ENCODE measurements at regions not wholly inside any gene's neighbourhood (a gene's known extent, or its start where the extent isn't known, plus 50 kb on each side); places are given as distances from the start of the nearest gene placed in this dataset.

DNA sequence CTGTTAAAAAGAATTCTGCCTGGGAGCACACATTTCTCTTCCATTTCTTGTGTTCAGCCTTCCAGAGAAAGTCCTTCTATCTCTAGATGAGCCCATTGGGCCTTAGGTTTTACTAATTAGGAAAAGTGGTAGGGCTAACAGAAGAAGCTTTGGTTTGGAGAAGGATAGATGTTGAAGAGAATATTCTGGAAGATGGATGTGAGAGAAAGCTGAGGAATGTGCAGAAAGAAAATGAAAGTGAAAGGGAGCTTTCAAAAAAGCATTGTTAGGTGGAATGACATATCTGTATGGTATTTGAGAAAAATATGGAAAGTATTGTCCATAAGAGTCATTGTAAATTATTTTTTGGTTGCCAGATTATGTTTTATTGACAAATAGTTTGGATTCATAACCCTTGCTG is 474.8 kb upstream of the SLIT2 start:
- Mint-ChIP-seq H3K4me1 (ENCODE audit: low read depth) (peaks cover 33% of the 10 kb centered on the region), H3K4me3 (peak overlapping the region; percentile 76), H3K27me3 (ENCODE audit: insufficient read depth) (no peaks in the 10 kb centered on the region; the same call in 1 of the 2 replicates), H3K9me3 (no peaks in the 10 kb centered on the region), H3K36me3 (ENCODE audit: low read depth) (no peaks in the 10 kb centered on the region), H3K27ac (peak overlapping the region; percentile 49)
- TF ChIP-seq, protein P1, sequence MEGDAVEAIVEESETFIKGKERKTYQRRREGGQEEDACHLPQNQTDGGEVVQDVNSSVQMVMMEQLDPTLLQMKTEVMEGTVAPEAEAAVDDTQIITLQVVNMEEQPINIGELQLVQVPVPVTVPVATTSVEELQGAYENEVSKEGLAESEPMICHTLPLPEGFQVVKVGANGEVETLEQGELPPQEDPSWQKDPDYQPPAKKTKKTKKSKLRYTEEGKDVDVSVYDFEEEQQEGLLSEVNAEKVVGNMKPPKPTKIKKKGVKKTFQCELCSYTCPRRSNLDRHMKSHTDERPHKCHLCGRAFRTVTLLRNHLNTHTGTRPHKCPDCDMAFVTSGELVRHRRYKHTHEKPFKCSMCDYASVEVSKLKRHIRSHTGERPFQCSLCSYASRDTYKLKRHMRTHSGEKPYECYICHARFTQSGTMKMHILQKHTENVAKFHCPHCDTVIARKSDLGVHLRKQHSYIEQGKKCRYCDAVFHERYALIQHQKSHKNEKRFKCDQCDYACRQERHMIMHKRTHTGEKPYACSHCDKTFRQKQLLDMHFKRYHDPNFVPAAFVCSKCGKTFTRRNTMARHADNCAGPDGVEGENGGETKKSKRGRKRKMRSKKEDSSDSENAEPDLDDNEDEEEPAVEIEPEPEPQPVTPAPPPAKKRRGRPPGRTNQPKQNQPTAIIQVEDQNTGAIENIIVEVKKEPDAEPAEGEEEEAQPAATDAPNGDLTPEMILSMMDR (IDR thresholded peaks at IDR 0.05), result no peak
- no peak for DNase-seq

DNA sequence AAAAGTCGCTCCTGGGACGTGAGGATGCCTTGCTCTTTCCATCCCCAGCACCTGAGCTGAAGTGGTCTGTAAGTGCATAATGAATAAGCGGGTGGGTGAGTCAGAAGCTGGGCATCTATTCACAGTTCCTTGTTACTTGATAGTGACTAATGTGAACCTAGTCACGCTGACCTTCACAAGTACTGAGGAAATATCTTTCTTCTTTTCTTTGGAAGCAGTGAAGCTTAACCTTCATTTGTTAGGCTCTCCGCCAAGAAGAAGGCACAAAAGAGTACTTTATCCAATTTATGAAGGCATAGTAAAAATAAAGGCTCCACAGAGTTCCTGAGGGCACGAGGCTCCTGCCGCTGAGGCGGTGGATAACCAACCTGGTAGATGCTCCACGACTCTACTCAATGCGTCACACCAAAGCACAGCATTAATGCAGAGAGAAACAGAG is 475.7 kb upstream of the SLIT2 start:
- Mint-ChIP-seq H3K9me3 (peaks cover 4% of the 10 kb centered on the region; the same call in 1 of the 2 replicates), H3K4me3 (peak overlapping the region; percentile 11; the same call in 1 of the 2 replicates), H3K36me3 (ENCODE audit: low read depth) (peaks cover 4% of the 10 kb centered on the region), H3K4me1 (ENCODE audit: low read depth) (peaks cover 33% of the 10 kb centered on the region), H3K27me3 (ENCODE audit: insufficient read depth) (no peaks in the 10 kb centered on the region; the same call in 1 of the 2 replicates), H3K27ac (peak overlapping the region; percentile 9; the same call in 1 of the 2 replicates)
- DNase-seq, result peak; percentile 63
- TF ChIP-seq, protein P1 (IDR thresholded peaks at IDR 0.05), result no peak

DNA sequence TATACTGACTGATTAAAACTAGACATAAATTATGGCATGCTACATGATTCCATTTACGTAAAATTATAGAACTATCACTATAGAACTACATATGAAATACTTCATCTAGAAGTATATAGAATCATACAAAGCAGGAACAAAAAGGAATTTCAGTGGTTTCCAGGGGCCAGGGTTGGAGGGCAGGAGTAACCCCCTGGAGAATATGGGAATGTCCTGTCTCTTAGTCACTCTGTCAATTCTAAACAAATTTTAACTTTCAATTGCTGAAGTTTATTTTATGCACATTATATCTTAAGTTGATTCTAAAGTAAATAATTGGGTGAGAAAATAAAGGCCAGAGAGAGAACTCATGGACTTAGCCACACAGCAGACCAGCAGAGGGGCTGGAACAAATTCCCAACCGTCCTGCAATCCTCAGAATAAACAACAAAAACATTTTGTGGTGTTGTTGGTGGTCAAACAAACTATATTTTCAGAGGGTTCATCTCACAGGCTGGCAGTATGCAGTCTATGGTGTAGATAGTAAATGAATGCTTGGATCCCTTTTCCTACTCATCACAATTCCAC is 476.9 kb upstream of the SLIT2 start:
- no peak for DNase-seq
- H3K4me3 Mint-ChIP-seq, result no peak overlapping the region
- TF ChIP-seq, protein P1 (IDR thresholded peaks at IDR 0.05), result no peak
- H3K27ac Mint-ChIP-seq, result no peak overlapping the region
- no peaks in the 10 kb centered on the region; the same call in 1 of the 2 replicates for H3K27me3 Mint-ChIP-seq (ENCODE audit: insufficient read depth)
- H3K9me3 Mint-ChIP-seq, result peaks cover 4% of the 10 kb centered on the region; the same call in 1 of the 2 replicates
- peaks cover 5% of the 10 kb centered on the region for H3K36me3 Mint-ChIP-seq (ENCODE audit: low read depth)
- peaks cover 33% of the 10 kb centered on the region for H3K4me1 Mint-ChIP-seq (ENCODE audit: low read depth)

DNA sequence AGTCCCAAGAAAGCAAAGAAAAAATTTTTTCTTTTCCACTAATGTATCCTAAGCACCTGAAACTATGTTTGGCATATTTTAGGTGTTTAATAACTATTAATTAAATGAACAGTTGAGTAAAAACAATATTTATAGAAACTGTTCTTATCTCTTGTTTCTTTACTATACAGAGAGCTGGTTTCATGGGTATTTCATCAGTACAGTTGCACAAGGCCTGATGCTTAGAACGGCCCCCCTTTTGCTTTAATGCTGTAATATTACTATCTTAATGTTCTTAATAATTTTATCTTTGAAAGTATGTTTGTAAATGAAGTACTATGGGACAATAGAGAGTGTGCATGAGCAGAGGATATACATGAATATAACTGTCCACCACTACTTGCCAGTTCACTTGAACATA is 479.1 kb upstream of the SLIT2 start:
- Mint-ChIP-seq H3K36me3 (ENCODE audit: low read depth) (peaks cover 5% of the 10 kb centered on the region), H3K27ac (no peak overlapping the region), H3K4me1 (ENCODE audit: low read depth) (peaks cover 33% of the 10 kb centered on the region), H3K4me3 (no peak overlapping the region), H3K27me3 (ENCODE audit: insufficient read depth) (no peaks in the 10 kb centered on the region; the same call in 1 of the 2 replicates), H3K9me3 (peaks cover 4% of the 10 kb centered on the region; the same call in 1 of the 2 replicates)
- TF ChIP-seq, protein P1 (IDR thresholded peaks at IDR 0.05), result no peak
- DNase-seq, result no peak

DNA sequence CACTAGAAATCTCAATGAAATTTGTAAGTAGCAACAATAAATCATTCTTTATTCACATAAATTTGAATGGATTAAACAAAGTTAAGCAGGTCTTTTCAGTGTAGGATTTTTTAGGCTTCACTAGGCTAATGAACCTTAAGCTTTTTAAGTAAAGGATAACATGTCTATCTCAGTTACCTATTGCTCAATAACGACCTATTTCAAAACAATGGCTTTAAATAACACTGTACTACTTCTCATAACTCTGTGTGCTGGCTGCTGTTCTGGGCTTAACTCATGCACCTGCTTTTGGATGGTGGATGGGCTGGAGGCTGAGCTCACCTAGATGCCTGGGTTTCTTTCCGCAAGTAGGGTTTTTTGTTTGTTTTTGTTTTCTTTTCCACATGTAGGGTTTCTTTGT is 495.0 kb upstream of the SLIT2 start:
- Mint-ChIP-seq H3K27me3 (ENCODE audit: insufficient read depth) (no peaks in the 10 kb centered on the region), H3K27ac (no peak overlapping the region), H3K4me3 (no peak overlapping the region), H3K9me3 (no peaks in the 10 kb centered on the region), H3K36me3 (ENCODE audit: low read depth) (no peaks in the 10 kb centered on the region), H3K4me1 (ENCODE audit: low read depth) (no peaks in the 10 kb centered on the region)
- TF ChIP-seq, protein P1 (IDR thresholded peaks at IDR 0.05), result no peak
- no peak for DNase-seq
